HEK293 (cell line): ENCODE measurements at regions not wholly inside any gene's neighbourhood (a gene's known extent, or its start where the extent isn't known, plus 50 kb on each side); places are given as distances from the start of the nearest gene placed in this dataset.
A peak's percentile ranks its signal among the peaks of the same experiment; 100 is the strongest.

Experiments
- CTCF ChIA-PET: fragments of 350-600 bp; formaldehyde crosslinking; extraction: SDS; loops from one replicate; lab custom pipeline; 2021; ENCODE audit warnings: antibody characterized with exemption; lab: Yijun Ruan, JAX
- POLR2A ChIA-PET: fragments of 300-600 bp; formaldehyde crosslinking; extraction: SDS; loops from one replicate; lab custom pipeline; 2020; ENCODE audit warnings: antibody characterized with exemption, inconsistent platforms; lab: Yijun Ruan, JAX
- H3K27ac ChIP-seq: fragments of 200-500 bp; sonication (Bioruptor generic); 2 replicates; pipeline ENCODE4 v1.5.1; 2014; ENCODE audit warnings: low read depth, low read length, control low read depth, inconsistent platforms; ENCODE audit errors: extremely low read depth
- H3K36me3 ChIP-seq, 2 experiments: fragments of 200-500 bp in 1 of 2; sonication (Bioruptor generic) in 1 of 2; 1 replicate in 1 of 2; 2 replicates in 1 of 2; pipeline ENCODE4 v1.5.1; 2014 to 2017; ENCODE audit warnings: inconsistent platforms in 2 of 2, low read length in 2 of 2; ENCODE audit not compliant: control insufficient read depth in 2 of 2, insufficient read depth in 1 of 2
- H3K4me1 ChIP-seq: fragments of 200-500 bp; sonication (Bioruptor generic); 2 replicates; pipeline ENCODE4 v1.5.1; 2014; ENCODE audit warnings: mild to moderate bottlenecking, low read length, inconsistent platforms; ENCODE audit not compliant: control insufficient read depth, insufficient read depth
- H3K4me3 ChIP-seq: 2 replicates; pipeline ENCODE4 v1.5.1; 2011; ENCODE audit warnings: low read depth, mild to moderate bottlenecking, control low read depth, low read length, moderate library complexity
- H3K9me3 ChIP-seq: fragments of 200-500 bp; sonication (Bioruptor generic); 2 replicates; pipeline ENCODE4 v1.5.1; 2014; ENCODE audit warnings: low read depth, low read length, inconsistent platforms; ENCODE audit not compliant: control insufficient read depth, insufficient read depth
- CTCF ChIP-seq: fragments of 450-650 bp; formaldehyde crosslinking; IDR thresholded peaks from 2 replicates; pipeline ENCODE4 v1.5.1; 2016; ENCODE audit warnings: missing biosample characterization, missing genetic modification characterization
- GLIS1 ChIP-seq: fragments of 450-650 bp; formaldehyde crosslinking; IDR thresholded peaks from 2 replicates; pipeline ENCODE4 v1.5.1; 2016; ENCODE audit warnings: missing biosample characterization, missing genetic modification characterization
- HIC1 ChIP-seq: fragments of 450-650 bp; formaldehyde crosslinking; IDR thresholded peaks from 2 replicates; pipeline ENCODE4 v1.5.1; 2016; ENCODE audit warnings: missing biosample characterization, missing genetic modification characterization
- PRDM6 ChIP-seq: fragments of 450-650 bp; formaldehyde crosslinking; IDR thresholded peaks from 2 replicates; pipeline ENCODE4 v1.5.1; 2017; ENCODE audit warnings: missing biosample characterization, missing genetic modification characterization
- WT1 ChIP-seq: fragments of 450-650 bp; formaldehyde crosslinking; IDR thresholded peaks from 2 replicates; pipeline ENCODE4 v1.5.1; 2016; ENCODE audit warnings: missing biosample characterization, missing genetic modification characterization
- ZBTB49 ChIP-seq: fragments of 450-650 bp; formaldehyde crosslinking; IDR thresholded peaks from 2 replicates; pipeline ENCODE4 v1.5.1; 2016; ENCODE audit warnings: missing biosample characterization, missing genetic modification characterization, low read depth
- ZBTB6 ChIP-seq: fragments of 450-650 bp; formaldehyde crosslinking; IDR thresholded peaks from 2 replicates; pipeline ENCODE4 v1.5.1; 2017; ENCODE audit warnings: missing biosample characterization, missing genetic modification characterization
- ZBTB7A ChIP-seq: fragments of 450-650 bp; formaldehyde crosslinking; IDR thresholded peaks from 2 replicates; pipeline ENCODE4 v1.5.1; 2016; ENCODE audit warnings: low read depth, missing biosample characterization, missing genetic modification characterization
- ZFP69B ChIP-seq: fragments of 450-650 bp; formaldehyde crosslinking; IDR thresholded peaks from 2 replicates; pipeline ENCODE4 v1.5.1; 2016; ENCODE audit warnings: missing biosample characterization, missing genetic modification characterization
- ZNF184 ChIP-seq: fragments of 450-650 bp; IDR thresholded peaks from 2 replicates; pipeline ENCODE4 v1.5.1; 2018; ENCODE audit warnings: missing biosample characterization, mild to moderate bottlenecking, missing genetic modification characterization
- ZNF223 ChIP-seq: fragments of 450-650 bp; formaldehyde crosslinking; IDR thresholded peaks from 2 replicates; pipeline ENCODE4 v1.5.1; 2016; ENCODE audit warnings: missing biosample characterization, missing genetic modification characterization
- ZNF266 ChIP-seq: fragments of 450-650 bp; formaldehyde crosslinking; IDR thresholded peaks from 2 replicates; pipeline ENCODE4 v1.5.1; 2016; ENCODE audit warnings: missing biosample characterization, missing genetic modification characterization, low read depth
- ZNF280D ChIP-seq: fragments of 450-650 bp; formaldehyde crosslinking; IDR thresholded peaks from 2 replicates; pipeline ENCODE4 v1.5.1; 2016; ENCODE audit warnings: missing biosample characterization, missing genetic modification characterization
- ZNF366 ChIP-seq: fragments of 450-650 bp; formaldehyde crosslinking; conservative IDR thresholded peaks from 2 replicates; pipeline ENCODE4 v1.5.1; 2016; ENCODE audit warnings: missing biosample characterization, missing genetic modification characterization
- ZNF391 ChIP-seq: fragments of 450-650 bp; formaldehyde crosslinking; IDR thresholded peaks from 2 replicates; pipeline ENCODE4 v1.5.1; 2016; ENCODE audit warnings: low read depth, missing biosample characterization, missing genetic modification characterization, borderline replicate concordance
- ZNF394 ChIP-seq: fragments of 450-650 bp; formaldehyde crosslinking; IDR thresholded peaks from 2 replicates; pipeline ENCODE4 v1.5.1; 2016; ENCODE audit warnings: missing biosample characterization, missing genetic modification characterization, mild to moderate bottlenecking, moderate library complexity, borderline replicate concordance
- ZNF398 ChIP-seq: fragments of 450-650 bp; formaldehyde crosslinking; IDR thresholded peaks from 2 replicates; pipeline ENCODE4 v1.5.1; 2017; ENCODE audit warnings: missing biosample characterization, missing genetic modification characterization
- ZNF416 ChIP-seq: fragments of 450-650 bp; formaldehyde crosslinking; IDR thresholded peaks from 2 replicates; pipeline ENCODE4 v1.5.1; 2016; ENCODE audit warnings: missing biosample characterization, missing genetic modification characterization
- ZNF510 ChIP-seq: fragments of 450-650 bp; formaldehyde crosslinking; IDR thresholded peaks from 2 replicates; pipeline ENCODE4 v1.5.1; 2018; ENCODE audit warnings: mild to moderate bottlenecking, missing genetic modification characterization, missing biosample characterization; ENCODE audit not compliant: insufficient replicate concordance
- ZNF654 ChIP-seq: fragments of 450-650 bp; formaldehyde crosslinking; IDR thresholded peaks from 2 replicates; pipeline ENCODE4 v1.5.1; 2016; ENCODE audit warnings: low read depth, missing biosample characterization, missing genetic modification characterization
- ZNF830 ChIP-seq: fragments of 450-650 bp; IDR thresholded peaks from 2 replicates; pipeline ENCODE4 v1.5.0; 2018; ENCODE audit warnings: missing biosample characterization, missing genetic modification characterization, low read depth, mild to moderate bottlenecking, moderate library complexity

- 0 out of 2 replicates have a peak, but pooled peaks have one; percentile 26 for TF ChIP-seq CTCF
- no peak for TF ChIP-seq WT1 (tag by site-specific recombination)
- peak; percentile 76 for TF ChIP-seq ZNF654 (tag by site-specific recombination)
- no peak for TF ChIP-seq ZNF266 (tag by site-specific recombination)
- TF ChIP-seq GLIS1 (tag by site-specific recombination), result no peak
These were observed 250.4 kb downstream of the FOXA2 start (continued) for GRCh38 chr20:22333885-22334545.

- no peak overlapping the region for H3K27ac ChIP-seq
- no peak overlapping the region for H3K4me3 ChIP-seq
- H3K4me1 ChIP-seq, result no peaks in the 10 kb centered on the region
- H3K36me3 ChIP-seq, result no peaks in the 10 kb centered on the region
- no peaks in the 10 kb centered on the region for H3K9me3 ChIP-seq
- ChIA-PET POLR2A (no interaction called here), CTCF (interaction anchor here (0.9 kb wide), 1 partner anchor 15 kb away, joined by 4 read pairs; no protein-coding TSS in a partner anchor)
- TF ChIP-seq ZNF510 (no peak), ZNF184 (tag by site-specific recombination) (no peak), ZBTB49 (no peak), ZNF280D (tag by site-specific recombination) (no peak), ZNF394 (no peak), ZBTB6 (tag by site-specific recombination) (no peak), ZNF398 (tag by site-specific recombination) (no peak), PRDM6 (tag by site-specific recombination) (no peak), ZNF416 (no peak), ZFP69B (tag by site-specific recombination) (no peak), ZNF830 (no peak), ZNF391 (tag by site-specific recombination) (no peak), ZBTB7A (no peak), ZNF223 (tag by site-specific recombination) (no peak), HIC1 (tag by site-specific recombination) (no peak), ZNF366 (tag by site-specific recombination) (no peak)
These were observed 259.9 kb downstream of the FOXA2 start for GRCh38 chr20:22324505-22324904.
